DMS 273 (cell line): ENCODE measurements at regions not wholly inside any gene's neighbourhood (a gene's known extent, or its start where the extent isn't known, plus 50 kb on each side); places are given as distances from the start of the nearest gene placed in this dataset.

ENCODE experiments used
- DNase-seq: peaks from one replicate; lab custom pipeline; 2025; ENCODE audit not compliant: unreplicated experiment; lab: John Stamatoyannopoulos, UW

DNA sequence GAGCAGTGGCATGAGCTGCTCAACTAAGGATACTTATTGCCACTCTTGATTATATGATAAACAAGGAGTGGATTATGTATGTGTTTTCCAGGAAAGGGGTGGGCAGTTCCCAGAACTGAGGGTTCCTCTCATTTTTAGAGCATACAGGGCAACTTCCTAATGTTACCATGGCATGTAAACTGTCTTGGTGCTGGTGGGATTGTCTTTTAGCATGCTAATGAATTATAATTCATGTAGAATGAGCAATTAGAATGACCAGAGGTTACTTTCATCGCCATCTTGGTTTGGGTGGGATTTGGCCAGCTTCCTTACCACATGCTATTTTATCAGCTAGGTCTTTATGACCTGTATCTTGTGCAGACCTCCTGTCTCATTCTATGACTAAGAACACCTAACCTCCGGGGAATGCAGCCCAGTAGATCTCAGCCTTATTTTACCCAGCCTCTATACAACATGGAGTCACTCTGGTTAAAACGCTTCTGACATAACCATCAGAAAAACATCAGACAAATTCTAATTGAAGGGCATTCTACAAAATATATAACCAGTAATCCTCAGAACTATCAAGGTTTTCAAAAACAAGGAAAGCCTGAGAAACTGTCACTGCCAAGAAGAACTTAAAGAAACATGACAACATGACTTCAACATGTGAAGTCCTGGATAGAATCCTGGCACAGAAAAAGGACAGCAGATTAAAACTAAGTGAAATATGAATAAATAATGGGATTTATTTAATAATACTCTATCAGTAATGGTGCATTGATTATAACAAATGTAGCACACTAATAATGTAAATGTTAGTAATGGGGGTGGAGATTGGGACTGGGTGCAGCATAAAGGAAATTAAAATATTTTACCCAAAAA lies 365.0 kb downstream of the SEMA3D start:
- no peak for DNase-seq

DNA sequence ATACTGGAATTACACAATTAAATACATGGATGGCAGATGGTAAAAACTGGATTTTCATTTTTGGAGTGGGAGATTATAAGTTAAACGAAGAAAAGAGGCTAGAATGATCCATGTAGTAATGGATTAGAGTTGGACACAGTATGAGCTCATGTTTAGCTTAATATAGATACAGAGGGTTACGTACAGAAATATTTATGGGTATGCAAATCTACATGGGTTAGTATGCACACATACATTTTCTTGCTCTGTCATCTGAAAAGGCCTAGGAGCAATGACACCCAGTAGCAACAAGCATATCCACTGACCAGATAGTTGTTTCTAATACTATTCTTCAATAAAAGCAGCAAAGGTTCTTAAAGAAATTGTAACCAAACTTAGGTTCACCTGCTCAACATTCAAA lies 366.4 kb downstream of the SEMA3D start:
- DNase-seq, result no peak

DNA sequence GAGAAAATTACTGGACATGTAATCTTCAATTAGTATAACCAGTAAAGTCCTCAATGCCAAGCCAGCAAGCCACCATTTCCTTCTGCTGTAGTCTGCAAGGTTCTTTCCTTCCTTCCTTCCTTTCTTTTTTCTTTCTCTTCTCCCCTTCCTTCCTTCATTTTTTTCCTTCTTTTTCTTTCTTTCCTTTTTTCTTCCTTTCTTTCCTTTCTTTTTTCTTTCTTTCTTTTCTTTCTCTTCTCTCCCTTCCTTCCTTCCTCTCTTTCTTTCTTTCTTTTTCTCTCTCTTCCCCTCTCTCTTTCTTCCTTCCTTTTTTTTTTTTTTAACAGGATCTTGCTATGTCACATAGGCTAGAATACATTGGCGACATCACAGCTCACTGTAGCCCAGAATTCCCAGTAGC lies 369.8 kb downstream of the SEMA3D start:
- no peak for DNase-seq

DNA sequence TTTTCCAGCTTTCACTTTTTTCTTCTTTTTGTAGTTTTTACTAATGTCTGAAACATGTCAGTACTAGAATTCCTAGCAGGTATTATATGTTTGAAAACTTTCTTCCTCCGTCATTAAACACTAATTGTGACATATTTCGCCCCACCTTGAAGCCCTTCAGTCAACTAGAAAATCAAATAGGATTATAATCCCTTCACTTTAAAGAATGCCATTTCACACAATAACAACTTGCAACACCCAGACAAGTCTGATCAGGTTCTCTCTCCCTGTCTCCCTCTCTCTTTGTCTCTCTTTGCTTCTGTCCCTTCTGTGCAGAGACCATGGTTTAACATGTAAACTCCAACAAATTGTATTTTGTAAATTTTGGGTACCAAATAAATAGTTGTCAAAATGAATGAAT lies 373.5 kb downstream of the SEMA3D start:
- no peak for DNase-seq

DNA sequence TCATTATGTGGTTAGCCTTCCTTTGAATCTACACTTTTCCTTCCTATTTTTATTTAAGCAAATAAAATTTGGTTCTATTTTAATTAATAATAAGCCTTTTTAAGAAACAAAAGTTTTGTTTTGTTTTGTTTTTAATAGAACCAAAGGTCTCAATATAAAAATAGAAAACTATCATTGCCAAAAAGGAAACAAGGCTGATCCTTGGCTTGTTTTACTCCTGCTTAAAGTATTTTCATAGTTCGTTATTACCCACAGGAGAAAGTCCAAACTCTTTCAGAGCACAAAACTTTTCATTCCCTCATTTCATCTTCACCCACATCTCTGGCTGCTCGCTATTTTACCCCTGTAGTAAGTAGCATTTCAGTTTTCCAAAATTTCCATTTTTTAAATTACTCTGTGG lies 374.8 kb downstream of the SEMA3D start:
- no peak for DNase-seq

DNA sequence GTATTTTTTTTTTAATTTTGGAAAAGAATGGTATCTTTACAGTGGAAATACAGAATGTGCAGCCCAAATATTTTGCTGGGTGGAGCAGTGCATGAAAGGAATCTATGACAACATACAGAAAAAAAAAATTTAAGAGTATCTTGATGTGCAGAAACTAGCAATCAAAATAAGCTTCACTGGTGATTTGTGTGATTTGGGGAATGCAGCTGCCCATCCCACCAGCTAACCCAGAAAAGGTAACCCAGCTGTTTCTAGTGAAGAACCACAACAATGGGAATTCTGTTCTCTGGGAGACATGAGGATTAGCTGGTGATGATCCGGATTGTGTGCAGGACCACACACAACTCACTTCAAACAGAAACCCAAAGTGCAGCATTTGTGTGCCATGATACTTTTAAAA lies 375.5 kb downstream of the SEMA3D start:
- DNase-seq, result no peak

DNA sequence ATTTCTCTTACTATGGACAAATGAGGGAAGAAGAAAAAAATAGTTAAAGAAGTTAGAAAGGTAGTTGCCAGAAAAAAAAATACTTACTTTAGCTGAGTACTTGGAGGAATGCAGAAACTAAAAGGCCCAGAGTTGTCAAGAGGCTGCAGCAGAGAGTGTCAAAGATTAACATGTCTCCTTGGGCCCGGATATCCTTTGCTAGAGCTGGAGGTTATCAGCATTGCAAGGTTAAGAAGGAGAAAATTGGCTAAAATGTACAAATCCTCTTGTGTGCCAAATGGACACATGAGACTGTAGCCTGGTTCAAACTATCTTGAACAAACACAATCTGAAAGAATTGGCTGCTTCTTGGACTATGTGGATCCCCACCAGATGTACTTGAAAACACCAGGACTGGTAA lies 377.0 kb downstream of the SEMA3D start:
- DNase-seq, result no peak

DNA sequence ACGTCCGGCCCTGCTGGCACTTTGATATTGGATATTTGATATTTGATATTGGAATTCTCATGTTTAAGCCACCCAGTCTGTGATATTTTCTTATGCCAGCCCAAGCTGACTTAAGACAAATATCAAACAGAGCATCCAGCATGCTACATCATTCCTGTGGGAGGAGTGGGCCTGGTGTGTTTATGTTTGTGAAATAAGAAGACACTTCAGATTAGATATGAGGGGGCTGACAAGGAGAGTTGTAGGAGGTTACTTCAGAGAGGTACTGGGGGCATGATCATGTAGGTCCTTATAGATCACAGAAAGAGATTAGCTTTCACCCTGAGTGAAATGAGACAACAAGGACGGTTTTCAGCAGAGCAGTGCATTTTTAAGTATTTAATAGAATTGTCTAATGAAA lies 382.9 kb downstream of the SEMA3D start:
- DNase-seq, result no peak

DNA sequence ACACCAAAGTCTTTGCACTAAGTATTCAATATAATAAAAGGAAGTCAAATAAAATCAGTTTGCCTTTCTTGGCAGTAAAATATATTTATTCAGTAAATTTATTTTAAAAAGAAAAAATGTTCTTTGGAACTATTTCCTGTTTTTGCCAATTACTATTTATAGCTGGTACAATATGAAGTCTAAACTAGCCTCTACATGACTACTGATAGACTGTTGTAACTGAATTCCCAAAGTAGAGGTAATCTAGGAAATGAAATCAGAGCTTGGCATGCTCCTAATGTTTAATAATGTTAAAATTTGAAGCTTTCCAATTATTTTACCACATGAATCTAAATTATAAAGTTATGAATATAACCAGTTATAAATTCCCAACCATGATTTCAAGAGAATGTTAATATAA lies 385.5 kb downstream of the SEMA3D start:
- no peak for DNase-seq

DNA sequence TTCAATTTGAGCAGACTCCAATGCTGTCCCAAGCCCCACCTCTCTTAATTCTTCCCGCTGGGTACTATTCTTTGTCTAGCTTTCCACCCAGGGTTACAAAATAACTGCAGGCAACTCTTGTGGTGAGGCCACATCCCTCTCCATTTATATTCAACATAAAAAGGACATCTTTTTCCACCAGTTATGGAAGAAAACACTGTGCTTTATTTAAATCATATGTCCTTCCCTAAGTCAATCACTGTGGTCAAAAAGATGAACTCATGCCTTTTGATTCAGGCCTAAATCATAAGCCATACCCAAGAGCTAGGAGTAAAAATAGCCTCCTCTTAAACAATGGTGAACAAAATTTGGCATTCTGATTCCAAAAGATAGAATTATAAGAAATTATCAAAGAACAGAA lies 386.0 kb downstream of the SEMA3D start:
- DNase-seq, result no peak

DNA sequence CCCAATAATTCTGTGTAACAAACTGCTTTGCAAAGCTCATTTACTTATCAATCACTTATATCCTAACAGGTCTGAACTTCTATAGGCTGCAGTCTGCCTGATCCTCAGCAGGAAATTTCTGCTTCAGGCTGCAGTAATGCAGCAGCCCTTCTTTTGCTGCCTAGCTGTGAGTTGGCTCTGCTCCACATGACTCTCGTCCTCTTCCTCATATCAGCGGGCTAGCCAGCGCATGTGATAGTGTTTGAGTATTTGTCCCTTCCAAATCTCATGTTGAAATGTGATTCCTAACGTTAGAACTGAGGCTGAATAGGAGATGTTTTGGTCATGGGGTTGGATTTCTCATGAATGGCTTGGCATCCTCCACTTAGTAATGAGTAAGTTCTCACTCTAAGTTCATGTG lies 387.8 kb downstream of the SEMA3D start:
- no peak for DNase-seq

DNA sequence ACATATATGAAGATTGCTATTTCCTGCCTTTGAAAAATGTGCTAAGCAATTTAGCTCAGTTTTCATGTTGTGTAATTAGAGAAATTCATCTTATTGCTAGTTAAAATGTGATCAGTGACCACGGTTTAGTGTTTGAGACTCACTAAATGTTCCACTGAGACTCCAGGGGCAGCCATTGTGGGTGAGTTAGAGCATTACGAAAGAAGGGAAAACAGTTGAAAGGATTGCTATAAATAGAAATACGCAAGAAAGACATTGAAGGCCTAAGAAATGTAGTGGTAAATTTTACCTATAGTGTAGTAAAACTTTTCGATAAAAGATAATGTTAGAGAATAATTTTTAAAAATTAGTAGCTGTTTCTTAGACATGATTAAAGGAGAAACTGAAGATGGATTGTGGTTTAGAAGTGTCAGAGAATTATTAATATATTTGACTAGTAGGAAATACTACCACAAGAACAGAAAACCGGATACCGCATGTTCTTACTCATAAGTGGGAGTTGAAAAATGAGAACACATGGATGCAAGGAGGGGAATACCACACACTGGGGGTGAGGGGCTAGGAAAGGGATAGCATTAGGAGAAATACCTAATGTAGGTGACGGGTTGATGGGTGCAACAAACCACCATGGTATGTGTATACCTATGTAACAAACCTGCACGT lies 394.5 kb downstream of the SEMA3D start:
- DNase-seq, result no peak

DNA sequence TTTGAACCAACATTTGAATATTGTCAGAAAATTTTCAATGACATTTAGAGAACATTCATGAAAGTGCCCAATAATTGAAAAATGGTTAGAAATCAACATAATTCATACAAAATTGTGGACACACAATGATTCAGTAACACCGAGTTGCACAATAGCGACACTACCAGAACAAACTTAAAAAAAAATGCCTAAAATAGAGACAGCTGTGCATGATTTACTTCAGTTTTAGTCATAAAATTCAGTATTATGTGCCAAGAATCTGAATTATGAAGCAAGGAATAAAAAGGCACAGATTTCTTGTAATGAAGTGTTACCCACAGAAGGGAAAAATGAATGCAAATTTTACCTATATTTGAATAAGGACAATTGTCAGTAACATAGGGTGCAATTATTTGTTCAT lies 396.0 kb downstream of the SEMA3D start:
- DNase-seq, result no peak

DNA sequence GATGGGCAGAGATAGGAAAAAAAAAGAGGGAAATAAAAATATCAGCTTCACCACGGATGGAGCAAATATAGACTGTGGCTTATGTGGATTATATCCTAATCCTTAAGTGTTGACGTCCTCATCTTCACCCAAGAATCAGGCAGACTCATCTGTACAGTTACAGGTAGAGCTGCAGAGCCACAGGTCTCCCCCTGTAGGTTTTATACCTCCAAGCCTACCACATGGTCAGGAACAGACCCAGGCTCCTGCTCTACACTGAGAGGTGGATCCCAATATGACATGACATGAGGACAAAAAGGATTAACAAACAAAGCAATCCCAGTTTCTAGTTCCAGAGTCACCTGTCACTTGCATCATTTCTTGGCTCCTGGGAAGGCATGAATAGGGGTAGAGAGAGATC lies 400.8 kb downstream of the SEMA3D start:
- no peak for DNase-seq

DNA sequence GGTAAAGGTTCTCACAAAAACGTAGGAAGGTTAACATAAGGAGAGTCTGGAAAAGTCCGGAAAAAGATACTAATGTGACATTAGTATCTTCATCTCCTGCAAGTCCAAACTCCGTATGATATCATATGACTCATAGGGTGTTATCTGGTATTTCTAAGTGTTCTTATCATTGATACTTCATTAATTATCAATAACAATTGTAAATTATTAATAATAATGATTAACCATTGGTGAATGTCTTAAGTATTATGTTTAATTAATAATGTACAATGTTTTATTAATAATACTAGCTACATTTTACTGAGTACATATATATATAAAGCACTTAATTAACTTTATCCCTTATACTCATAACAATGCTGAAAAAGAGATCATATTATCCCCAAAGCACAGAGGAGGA lies 402.4 kb downstream of the SEMA3D start:
- no peak for DNase-seq

DNA sequence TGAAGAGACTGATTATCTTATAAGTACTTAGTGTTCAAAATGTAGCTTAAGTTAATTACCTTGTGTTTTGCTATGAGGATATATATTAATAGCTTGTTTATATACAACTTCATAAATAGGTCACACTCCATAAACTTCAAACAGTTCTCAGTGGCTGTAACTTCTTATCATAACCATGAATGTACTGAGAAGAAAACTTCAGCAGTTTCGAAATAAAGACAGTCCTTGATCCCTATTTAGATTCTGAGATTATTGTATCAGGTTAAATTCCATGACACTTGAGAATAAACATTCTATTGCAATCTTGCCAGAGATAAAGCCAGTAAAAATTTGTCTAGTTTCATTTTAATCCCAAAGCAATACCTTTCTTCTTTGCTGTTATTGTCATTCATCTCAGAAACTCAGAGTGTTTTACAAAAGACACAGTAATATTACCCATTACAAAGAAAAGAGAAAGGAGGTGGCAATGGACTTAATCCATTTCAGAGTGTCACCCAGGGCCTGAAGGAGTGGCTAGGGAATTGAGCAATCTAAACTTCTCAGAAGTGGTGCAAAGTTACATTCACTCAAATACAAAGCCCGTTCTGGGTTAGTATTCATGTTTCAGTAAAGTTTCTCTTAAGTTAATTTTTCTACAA lies 403.6 kb downstream of the SEMA3D start:
- DNase-seq, result no peak

DNA sequence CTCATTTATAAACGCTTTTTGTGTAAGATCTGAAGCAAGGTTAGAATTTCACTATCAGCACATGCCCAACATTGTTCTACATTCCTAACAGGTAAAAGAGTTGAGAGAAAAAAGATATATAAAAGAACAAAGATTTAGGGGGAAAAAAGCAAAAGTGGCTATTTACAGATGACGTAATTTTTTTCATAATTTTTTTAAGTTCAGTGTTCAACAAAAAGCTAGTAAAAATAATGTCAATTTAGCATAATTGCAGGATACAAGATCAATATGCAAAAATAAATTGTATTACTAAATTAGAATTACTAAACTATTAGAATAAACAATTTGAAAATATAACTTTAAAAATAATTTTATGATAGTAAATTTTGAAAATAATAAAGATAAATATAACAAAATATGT lies 405.0 kb downstream of the SEMA3D start:
- DNase-seq, result no peak

DNA sequence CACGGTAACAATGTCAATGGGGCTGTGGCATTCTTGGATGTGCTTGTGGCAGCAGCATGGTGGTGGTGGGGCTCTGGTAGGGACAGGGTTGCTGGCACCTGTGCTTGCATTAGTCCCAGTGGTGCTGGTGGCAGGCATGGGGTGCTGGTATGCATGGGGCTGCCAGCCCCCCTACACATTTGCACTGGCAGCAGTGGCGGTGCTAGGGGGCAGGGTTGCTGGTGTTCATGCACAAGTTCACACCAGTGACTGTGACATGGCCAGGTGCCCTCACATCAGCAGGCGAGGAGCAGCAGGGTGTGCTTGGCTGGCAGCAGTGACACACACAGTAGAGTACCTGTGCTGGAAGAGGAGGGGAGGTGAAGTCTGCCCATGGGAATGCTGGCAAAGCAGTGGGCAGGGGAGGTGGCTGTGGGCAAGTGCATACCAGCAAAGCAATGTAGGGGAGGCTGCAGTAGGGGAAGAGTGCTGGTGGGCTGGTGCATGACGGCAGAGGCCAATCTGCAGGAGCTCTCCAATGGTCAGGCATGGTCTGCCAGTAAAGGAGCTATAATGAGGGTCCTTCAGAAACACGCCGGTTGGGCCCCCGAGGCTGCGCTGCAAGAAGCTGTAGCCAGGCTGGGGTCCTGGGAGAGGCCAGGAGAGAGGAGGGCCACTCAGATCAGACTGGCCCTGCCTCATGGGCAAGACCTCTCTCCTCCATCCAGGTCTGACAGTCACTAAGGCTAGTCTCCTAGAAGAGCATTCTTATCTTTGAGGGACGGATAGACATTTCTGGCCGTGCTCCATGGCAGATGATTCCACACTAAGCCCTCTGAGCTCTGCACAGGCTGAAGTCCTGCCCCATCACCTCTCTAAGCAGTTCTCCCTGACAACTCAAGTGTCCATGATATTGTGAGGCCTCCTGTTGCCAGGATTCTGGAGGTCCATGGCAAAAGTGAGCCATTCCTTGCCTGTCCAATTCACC lies 406.4 kb downstream of the SEMA3D start:
- DNase-seq, result no peak

DNA sequence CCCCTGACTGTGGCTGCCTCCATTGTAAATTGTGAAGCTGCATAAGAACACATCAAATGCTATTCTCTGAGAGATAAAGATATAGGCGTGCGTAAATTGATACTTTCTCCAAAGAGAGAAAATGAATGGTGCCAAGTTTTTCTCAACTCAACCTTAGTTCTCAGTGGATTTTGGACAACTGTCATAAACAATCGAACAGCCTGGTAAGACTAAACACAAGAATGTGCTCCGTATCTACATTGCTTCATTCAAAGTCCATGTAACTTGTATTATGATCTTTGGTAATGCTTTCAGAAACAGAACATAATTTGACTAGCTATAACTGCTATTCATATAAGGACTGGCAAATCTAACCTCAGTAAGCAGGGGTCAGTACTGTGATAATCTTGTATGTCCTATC lies 429.1 kb downstream of the SEMA3D start:
- DNase-seq, result no peak

DNA sequence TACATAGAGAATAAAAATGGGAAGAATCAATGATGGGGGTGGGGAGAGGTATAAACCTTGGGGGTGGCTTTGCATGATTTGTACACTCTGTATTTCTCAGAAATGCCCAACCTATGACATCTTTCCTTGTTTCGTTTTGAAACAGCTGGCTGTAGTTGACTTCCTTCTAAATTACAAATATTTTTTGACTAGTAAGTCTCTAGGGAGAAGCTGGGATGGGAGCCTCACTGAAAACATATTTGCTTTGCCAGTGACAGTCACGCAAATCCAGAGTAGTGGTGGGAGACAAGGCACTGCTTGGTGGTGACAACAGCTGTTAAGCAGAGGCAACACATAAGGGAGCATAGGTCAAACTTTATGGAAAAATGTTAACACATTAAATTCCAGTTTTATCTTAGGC lies 440.5 kb downstream of the SEMA3D start:
- no peak for DNase-seq

DNA sequence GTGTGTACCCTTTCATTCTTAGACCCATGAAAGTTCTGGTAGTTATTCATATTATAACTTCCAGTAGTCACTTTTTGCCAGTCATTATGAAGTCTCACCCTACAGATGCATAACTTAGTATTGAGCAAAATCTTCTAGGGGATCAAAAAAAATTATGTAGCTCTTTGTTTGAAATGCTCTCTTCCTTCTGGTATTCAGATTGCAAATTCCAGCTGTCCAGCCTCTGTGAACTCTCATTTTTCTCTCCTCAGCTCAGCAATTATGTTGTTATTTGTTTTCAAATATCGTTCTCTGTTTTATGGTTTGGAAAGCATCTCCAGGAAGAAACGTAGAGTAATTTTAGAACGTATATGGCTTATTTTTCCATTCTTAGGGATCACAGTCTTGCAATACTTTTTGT lies 442.5 kb downstream of the SEMA3D start:
- no peak for DNase-seq
